Kidney (tissue), 13 donors: ENCODE measurements at regions not wholly inside any gene's neighbourhood (a gene's known extent, or its start where the extent isn't known, plus 50 kb on each side); places are given as distances from the start of the nearest gene placed in this dataset.

Experiments used
- DNase-seq, 5 donors: peaks; one replicate each; pipeline ENCODE4 v3.0.0-alpha.2; 2013 to 2020
- FAIRE-seq: peaks from 2 replicates; lab custom pipeline; 2012; peaks lifted over from hg19 to GRCh38; lab: Jason Lieb, UNC
- H3K27ac ChIP-seq, 2 donors: one replicate each; pipeline ENCODE4 v1.7.0; 2013; ENCODE audit warnings: low read depth in 2 of 2, low read length in 2 of 2, inconsistent platforms in 1 of 2
- H3K27me3 ChIP-seq: one replicate; pipeline ENCODE4 v1.7.1; 2013; ENCODE audit warnings: low read length, inconsistent platforms; ENCODE audit not compliant: control insufficient read depth, insufficient read depth
- H3K36me3 ChIP-seq, 3 donors: one replicate each; pipeline versions ENCODE4 v1.7.0 to v1.7.1; 2013; ENCODE audit warnings: low read length in 3 of 3, control low read depth in 1 of 3, inconsistent platforms in 1 of 3; ENCODE audit not compliant: insufficient read depth in 3 of 3, control insufficient read depth in 2 of 3
- H3K4me1 ChIP-seq, 3 donors: one replicate each; pipeline versions ENCODE4 v1.7.0 to v1.7.1; 2013; ENCODE audit warnings: low read length in 3 of 3, inconsistent platforms in 1 of 3, low read depth in 1 of 3; ENCODE audit not compliant: control insufficient read depth in 2 of 3, insufficient read depth in 2 of 3
- H3K4me3 ChIP-seq, 3 donors: one replicate each; pipeline versions ENCODE4 v1.7.0 to v1.8.1; 2013; ENCODE audit warnings: low read length in 3 of 3, control low read depth in 1 of 3, inconsistent platforms in 1 of 3
- H3K9ac ChIP-seq, 3 donors: one replicate each; pipeline versions ENCODE4 v1.7.0 to v1.7.1; 2013; ENCODE audit warnings: low read length in 3 of 3, control low read depth in 1 of 3, inconsistent platforms in 1 of 3
- H3K9me3 ChIP-seq, 3 donors: one replicate each; pipeline versions ENCODE4 v1.7.0 to v1.7.1; 2013; ENCODE audit warnings: low read length in 3 of 3, control low read depth in 1 of 3, inconsistent platforms in 1 of 3; ENCODE audit not compliant: control insufficient read depth in 2 of 3, insufficient read depth in 1 of 3
- intact Hi-C: fragments of 100-400 bp; cut with DNase I; formaldehyde crosslinking; loops from one replicate; pipeline ENCODE4 v1.11.1; 2022
- TF ChIP-seq, protein P1 (sequence below): IDR thresholded peaks from 3 replicates; pipeline ENCODE4 v1.5.1; 2012; ENCODE audit warnings: mild to moderate bottlenecking, moderate library complexity, borderline replicate concordance; ENCODE audit not compliant: insufficient read depth; ENCODE audit errors: extremely low read depth
- donor health status: control.
- donor health status: control.
- donor health status: control.
- donor health status: control.
- donor health status: control.
- donor health status: DM: yes; HTN: yes; CAD: no.
- donor health status: Normal renal cell carcinoma (clear cell type).

DNA sequence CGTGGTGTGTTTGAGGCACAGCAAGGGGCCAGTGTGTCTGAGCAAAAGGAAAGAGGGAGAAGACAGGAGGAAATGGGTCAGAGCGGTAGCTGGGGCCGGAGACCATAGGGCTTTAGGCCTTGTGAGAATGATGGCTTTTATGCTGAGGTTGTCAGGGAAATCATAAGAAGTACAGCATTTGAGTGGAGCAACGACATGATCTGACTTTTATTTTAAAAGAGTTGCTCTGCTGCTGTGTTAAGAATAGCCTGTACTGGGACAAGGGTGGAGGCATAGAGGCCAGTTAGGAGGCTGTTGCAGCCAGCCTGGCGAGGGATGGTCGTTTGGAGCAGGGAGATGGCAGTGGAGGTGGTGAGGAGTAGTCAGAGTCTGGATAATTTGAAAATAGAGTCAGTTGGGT is 174.3 kb downstream of the SNX10 start:
- intact Hi-C loops, result no loop called here
- DNase-seq, result no peak
- Histone ChIP-seq H3K9ac (no peak overlapping the region), H3K27me3 (no peaks in the 10 kb centered on the region), H3K9me3 (no peaks in the 10 kb centered on the region), H3K4me3 (no peak overlapping the region), H3K4me1 (peaks cover 0 to 2% (median 0%) of the 10 kb centered on the region in 3 donors), H3K27ac (no peak overlapping the region), H3K36me3 (no peaks in the 10 kb centered on the region)
- FAIRE-seq, result no peak
- TF ChIP-seq, protein P1, sequence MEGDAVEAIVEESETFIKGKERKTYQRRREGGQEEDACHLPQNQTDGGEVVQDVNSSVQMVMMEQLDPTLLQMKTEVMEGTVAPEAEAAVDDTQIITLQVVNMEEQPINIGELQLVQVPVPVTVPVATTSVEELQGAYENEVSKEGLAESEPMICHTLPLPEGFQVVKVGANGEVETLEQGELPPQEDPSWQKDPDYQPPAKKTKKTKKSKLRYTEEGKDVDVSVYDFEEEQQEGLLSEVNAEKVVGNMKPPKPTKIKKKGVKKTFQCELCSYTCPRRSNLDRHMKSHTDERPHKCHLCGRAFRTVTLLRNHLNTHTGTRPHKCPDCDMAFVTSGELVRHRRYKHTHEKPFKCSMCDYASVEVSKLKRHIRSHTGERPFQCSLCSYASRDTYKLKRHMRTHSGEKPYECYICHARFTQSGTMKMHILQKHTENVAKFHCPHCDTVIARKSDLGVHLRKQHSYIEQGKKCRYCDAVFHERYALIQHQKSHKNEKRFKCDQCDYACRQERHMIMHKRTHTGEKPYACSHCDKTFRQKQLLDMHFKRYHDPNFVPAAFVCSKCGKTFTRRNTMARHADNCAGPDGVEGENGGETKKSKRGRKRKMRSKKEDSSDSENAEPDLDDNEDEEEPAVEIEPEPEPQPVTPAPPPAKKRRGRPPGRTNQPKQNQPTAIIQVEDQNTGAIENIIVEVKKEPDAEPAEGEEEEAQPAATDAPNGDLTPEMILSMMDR, result no peak

DNA sequence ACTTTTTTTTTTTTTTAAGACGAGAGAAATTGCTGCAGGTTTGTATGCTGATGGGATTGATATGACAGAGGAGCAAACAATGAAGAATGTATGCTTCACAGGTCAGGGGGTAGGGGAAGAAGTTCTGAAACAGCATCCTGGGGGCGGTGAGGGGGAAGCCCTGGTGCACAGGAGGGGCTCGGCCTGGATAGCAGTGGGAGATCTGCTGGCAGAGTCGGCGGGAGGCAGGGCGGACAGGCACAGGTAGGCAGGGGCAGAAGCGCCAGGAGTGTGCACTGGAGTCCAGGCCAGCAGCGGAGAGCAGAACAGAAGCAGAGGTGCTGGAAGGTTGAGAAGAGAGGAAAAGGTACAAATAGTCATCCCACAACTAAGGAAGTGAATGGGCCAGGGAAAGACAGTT is 175.4 kb downstream of the SNX10 start:
- FAIRE-seq, result no peak
- H3K36me3 ChIP-seq, result no peaks in the 10 kb centered on the region
- TF ChIP-seq, protein P1, result no peak
- H3K9me3 ChIP-seq, result no peaks in the 10 kb centered on the region
- no peak overlapping the region for H3K4me3 ChIP-seq
- intact Hi-C loops, result no loop called here
- DNase-seq, result no peak
- peaks cover 0 to 2% (median 0%) of the 10 kb centered on the region in 3 donors for H3K4me1 ChIP-seq
- H3K27me3 ChIP-seq, result no peaks in the 10 kb centered on the region
- no peak overlapping the region for H3K27ac ChIP-seq
- no peak overlapping the region for H3K9ac ChIP-seq

DNA sequence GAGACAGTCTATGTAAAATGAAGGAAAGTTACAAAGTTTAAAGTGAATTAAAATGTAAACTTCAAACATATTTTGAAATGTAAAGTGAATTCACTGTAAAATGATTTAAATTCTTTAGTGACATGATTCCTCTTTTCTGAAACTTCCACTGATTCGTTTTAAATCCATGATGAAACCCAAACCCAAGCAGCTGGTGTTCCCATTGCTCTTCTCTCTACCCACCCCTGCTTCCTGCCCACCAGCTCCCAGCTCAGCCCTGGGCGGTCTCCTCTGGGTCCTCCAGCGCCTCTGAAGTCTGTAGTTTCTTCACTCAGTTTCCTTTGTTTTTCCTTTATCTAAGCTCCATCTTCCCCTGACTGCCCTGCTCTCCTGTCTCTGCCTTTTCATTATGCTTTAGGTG is 175.9 kb downstream of the SNX10 start:
- intact Hi-C loops, result no loop called here

More for the DNA sequence above, 175.9 kb downstream of the SNX10 start:
- H3K4me1 ChIP-seq, result peaks cover 0 to 2% (median 0%) of the 10 kb centered on the region in 3 donors
- no peaks in the 10 kb centered on the region for H3K27me3 ChIP-seq
- no peak overlapping the region for H3K4me3 ChIP-seq
- DNase-seq (no peak), FAIRE-seq (no peak)
- H3K36me3 ChIP-seq, result no peaks in the 10 kb centered on the region
- H3K27ac ChIP-seq, result no peak overlapping the region
- no peaks in the 10 kb centered on the region for H3K9me3 ChIP-seq
- no peak overlapping the region for H3K9ac ChIP-seq
- TF ChIP-seq, protein P1, result no peak
